ENCODE measurements at regions not wholly inside any gene's neighbourhood (a gene's known extent, or its start where the extent isn't known, plus 50 kb on each side); places are given as distances from the start of the nearest gene placed in this dataset.

DNA sequence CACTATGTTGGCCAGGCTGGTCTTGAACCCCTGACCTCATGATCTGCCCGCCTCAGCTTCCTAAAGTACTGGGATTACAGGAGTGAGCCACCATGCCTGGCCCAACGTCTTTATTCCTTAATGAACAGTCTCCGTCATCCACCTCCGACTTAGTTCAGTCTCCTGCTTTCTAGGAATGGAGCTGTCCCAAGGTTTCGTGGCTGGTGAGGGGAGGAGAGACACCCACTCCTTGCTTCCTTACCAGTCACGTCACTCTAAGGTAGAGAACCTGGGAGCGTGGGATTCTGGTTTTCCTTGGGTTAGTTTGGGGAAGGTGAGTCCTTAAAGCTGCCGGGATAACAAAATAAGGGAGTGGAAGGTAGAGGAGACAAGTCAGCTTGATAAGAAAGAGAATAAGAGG, 55.0 kb upstream of the ATP2B4 start:
- CTCF ChIA-PET (ENCODE audit: partially characterized antibody) = interaction anchor here (1.1 to 7.1 kb wide), 8 partner anchors 11 to 129 kb away, joined by 3 to 79 read pairs (median 7); no protein-coding TSS in a partner anchor
- H3K9ac ChIP-seq (replicated peaks in 1 of 4; ENCODE audit: extremely low read depth in 1 of 4, low read depth in 3 of 4, low read length in 3 of 4) = no peak overlapping the region
- no peak overlapping the region for H2BK15ac ChIP-seq (ENCODE audit: low read length)

More for the DNA sequence above, 55.0 kb upstream of the ATP2B4 start:
- POLR2A ChIA-PET (ENCODE audit: partially characterized antibody) = interaction anchor here (0.7 to 3.1 kb wide), 6 partner anchors 13 to 55 kb away, joined by 3 to 8 read pairs (median 4); partner anchors contain the start of gene ATP2B4
- Histone ChIP-seq H2BK12ac (ENCODE audit: low read depth, low read length) (peak overlapping the region; percentile 10; the same call in 1 of the 2 replicates), H3K4me1 (replicated peaks in 1 of 4; ENCODE audit: control insufficient read depth in 3 of 4, insufficient read depth in 4 of 4, low read length in 3 of 4) (peaks cover 0 to 9% (median 4%) of the 10 kb centered on the region in 4 experiments; a peak in 6 of 7 replicates), H4K5ac (ENCODE audit: insufficient read length, low read depth, low read length) (no peak overlapping the region), H2BK5ac (ENCODE audit: low read depth, low read length) (no peak overlapping the region), H3K27me3 (replicated peaks in 1 of 4; ENCODE audit: control insufficient read depth in 3 of 4, extremely low read depth in 1 of 4, insufficient read depth in 3 of 4, low read length in 3 of 4) (no peaks in the 10 kb centered on the region), H3K18ac (ENCODE audit: extremely low read depth, low read length) (no peak overlapping the region), H3K23ac (ENCODE audit: insufficient read length) (no peak overlapping the region), H3K79me1 (ENCODE audit: low read depth, low read length) (no peaks in the 10 kb centered on the region), H3K56ac (replicated peaks; ENCODE audit: insufficient read length, low read depth, low read length) (no peak overlapping the region), H3K14ac (ENCODE audit: insufficient read length) (no peak overlapping the region), H4K8ac (ENCODE audit: extremely low read depth, insufficient read depth, low read length) (peak overlapping the region; percentile 28; the same call in 1 of the 2 replicates), H3K27ac (ENCODE audit: low read depth, low read length) (0 out of 2 replicates have a peak overlapping the region, but pooled peaks have one; percentile 18), H2BK120ac (replicated peaks; ENCODE audit: low read depth, low read length) (no peak overlapping the region), H3K79me2 (ENCODE audit: control insufficient read depth in 1 of 2, insufficient read depth in 2 of 2, low read length in 2 of 2) (no peaks in the 10 kb centered on the region), H2AK5ac (ENCODE audit: low read depth, low read length) (no peak overlapping the region), H3K9me3 (ENCODE audit: insufficient read depth in 2 of 2, low read depth in 1 of 2, low read length in 1 of 2) (no peaks in the 10 kb centered on the region), H2AFZ (ENCODE audit: low read length) (no peak overlapping the region; the same call in 1 of the 2 replicates), H3K23me2 (ENCODE audit: low read depth, low read length) (no peaks in the 10 kb centered on the region; the same call in 1 of the 2 replicates), H3K4ac (replicated peaks; ENCODE audit: insufficient read length, low read depth, low read length) (no peak overlapping the region), H3K4me3 (ENCODE audit: extremely low read depth in 1 of 4, insufficient read depth in 2 of 4, low read depth in 3 of 4, low read length in 4 of 4) (no peak overlapping the region), H3K36me3 (ENCODE audit: control insufficient read depth in 2 of 4, insufficient read depth in 4 of 4, low read length in 3 of 4) (no peaks in the 10 kb centered on the region), H4K91ac (replicated peaks; ENCODE audit: insufficient read length, low read length) (no peak overlapping the region), H4K20me1 (replicated peaks in 1 of 2; ENCODE audit: control insufficient read depth in 1 of 2, insufficient read depth in 2 of 2, low read length in 2 of 2) (no peaks in the 10 kb centered on the region), H3K4me2 (ENCODE audit: insufficient read depth in 1 of 2, low read depth in 2 of 2, low read length in 2 of 2) (peak overlapping the region in 1 of 2 experiments; percentile 20; a peak in 1 of 4 replicates), H2BK20ac (ENCODE audit: low read length) (no peak overlapping the region)
- FAIRE-seq = no peak
- 85% methylated on average over 8 of the region's 8 CpGs; no CpG with 5 or more reads in 1 of the 2 experiments for WGBS, 2 experiments (ENCODE audit: extremely low coverage in 1 of 2, insufficient coverage in 1 of 2, insufficient read length in 1 of 2, insufficient replicate concordance in 2 of 2, low coverage in 1 of 2, low lambda C conversion rate in 2 of 2, missing lambda C conversion rate in 1 of 2)
- TF ChIP-seq SUZ12 (IDR thresholded peaks at IDR 0.05; ENCODE audit: low read length) (no peak), TAF1 (IDR thresholded peaks at IDR 0.05; ENCODE audit: low read depth, low read length) (no peak)
- TF ChIP-seq, protein P1, sequence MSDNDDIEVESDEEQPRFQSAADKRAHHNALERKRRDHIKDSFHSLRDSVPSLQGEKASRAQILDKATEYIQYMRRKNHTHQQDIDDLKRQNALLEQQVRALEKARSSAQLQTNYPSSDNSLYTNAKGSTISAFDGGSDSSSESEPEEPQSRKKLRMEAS (IDR thresholded peaks at IDR 0.05) = no peak
- no peak for DNase-seq (ENCODE audit: low read depth in 1 of 2, low spot score in 2 of 2)
